Daoy (cell line): ENCODE measurements at regions not wholly inside any gene's neighbourhood (a gene's known extent, or its start where the extent isn't known, plus 50 kb on each side); places are given as distances from the start of the nearest gene placed in this dataset.

Experiments used
- DNase-seq: peaks from one replicate; pipeline ENCODE4 v3.0.0-alpha.2; 2015; ENCODE audit warnings: low read depth

DNA sequence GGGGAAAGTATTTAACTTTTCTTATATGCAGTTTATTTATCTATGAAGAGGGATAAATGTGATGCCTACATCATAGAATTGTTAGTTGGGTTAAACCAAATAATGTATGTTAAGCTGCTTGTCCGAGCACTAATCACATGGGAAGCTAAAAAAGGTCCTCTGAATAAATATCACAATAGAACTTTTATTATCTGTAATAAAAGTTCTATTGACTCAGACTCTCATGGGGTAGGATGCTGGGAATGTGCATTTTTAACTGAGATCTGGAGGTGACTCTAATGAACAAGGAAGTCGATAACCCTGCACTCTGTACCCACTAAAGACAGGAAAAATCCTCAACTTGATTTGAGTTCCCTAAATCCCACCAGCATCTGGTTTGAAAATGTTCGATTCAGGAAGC is 205.9 kb upstream of the IL12B start:
- DNase-seq = no peak

DNA sequence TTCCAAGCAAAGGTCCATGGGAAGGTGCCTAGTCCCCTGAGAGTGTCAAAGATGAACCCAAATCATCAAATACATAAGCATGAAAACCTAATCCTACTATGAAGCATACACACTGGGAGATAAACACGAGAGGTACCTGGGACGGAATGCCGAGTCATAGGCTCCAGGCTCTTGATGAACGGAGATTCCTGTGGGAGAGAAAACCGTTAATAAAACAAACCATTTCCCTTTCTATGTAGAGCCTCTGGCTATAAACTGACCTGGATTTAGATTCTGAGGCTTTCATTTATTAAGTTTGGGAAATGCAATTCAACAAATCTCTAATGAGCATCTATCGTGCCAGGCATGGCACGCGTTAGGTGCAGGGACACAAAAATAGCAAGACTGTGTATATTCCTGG is 206.4 kb upstream of the IL12B start:
- DNase-seq = no peak

DNA sequence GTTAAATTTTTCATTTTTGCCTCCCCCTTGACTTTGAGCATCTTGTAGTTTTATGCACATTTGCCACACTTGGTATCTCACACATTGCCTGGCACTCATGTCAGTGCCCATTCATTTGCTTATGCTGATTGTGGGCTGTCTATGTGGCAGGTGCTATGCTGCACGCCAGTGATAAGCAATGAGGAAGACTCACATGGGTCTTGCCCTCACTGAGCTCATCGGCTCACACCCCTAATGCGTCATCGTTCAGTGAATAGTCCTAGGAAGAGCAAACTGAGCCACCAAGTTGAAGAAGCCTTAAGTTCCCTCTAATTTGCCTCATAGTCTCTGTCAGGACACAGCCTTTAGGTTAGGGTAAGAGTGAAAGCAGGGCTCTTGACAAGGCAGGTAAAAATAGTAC is 209.4 kb upstream of the IL12B start:
- peak; percentile 5 for DNase-seq

DNA sequence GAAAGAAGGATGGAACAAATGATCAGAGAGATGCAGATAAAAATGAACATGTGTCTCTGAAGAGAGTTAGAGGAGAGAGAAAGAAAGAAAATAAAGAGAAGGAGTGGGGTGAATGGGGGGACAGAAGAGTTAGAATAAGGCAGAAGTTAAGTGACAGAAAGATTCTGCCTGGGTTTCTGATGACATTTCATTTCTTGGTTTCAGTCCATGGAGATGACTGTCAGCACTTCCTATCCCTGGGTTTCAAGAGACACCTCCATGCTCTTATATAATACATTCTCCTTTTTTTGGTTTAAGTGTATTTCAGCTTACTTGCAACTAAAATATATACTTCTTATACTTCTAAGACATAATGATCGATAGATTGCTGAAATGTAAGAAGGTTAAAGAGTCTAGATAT is 213.0 kb upstream of the IL12B start:
- DNase-seq = no peak

DNA sequence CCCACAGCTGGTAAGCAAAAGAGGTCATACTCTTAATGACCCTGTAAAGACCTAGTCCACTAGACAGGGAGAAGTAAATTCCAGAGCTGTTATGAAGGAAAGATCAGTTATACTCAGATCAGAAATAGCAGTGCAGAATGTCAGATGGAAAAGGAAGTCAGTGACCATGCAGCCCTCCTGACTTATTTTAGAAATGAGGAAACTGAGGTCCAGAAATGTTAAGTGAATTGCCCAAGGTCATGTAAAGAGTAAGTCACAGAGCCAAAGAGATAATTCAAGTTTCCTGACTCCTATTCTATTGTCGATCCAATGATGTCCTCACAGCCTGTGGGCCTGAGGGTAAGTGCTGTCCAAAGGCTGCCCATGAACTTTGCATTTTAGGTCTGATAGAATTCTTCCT is 214.9 kb upstream of the IL12B start:
- DNase-seq = no peak

DNA sequence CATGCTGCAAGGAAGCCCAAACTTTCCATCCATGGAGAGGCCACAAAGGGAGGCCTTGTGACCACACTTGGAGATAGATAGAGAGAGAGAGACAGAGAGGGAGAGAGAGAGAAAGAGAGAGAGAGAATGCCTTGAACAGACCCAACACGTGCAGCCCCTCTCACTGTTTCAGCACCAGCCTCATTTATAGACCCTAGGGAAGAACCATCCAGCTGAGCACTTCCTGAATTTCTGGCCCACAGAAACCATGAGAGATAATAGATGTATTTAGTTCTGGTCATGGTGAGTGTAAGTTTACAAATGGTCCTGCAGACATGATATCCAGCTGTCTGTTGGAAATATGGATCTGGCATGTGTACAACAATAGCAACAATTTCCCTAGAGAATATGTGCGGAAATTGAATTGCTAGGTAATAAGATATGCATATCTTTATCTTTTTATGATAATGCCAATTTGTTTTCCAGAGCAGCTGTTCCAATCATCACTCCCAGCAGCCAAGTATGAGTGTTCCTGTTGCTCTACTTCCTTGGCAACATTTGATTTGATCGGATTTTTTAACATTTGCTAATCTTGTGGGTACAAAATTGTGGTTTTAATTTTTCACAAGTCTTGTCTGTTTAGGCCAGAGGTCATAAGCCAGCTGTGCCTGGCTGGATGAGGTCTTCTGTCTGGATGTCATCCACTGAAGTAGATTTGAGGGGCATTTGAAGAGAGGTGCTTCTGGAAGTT is 217.3 kb upstream of the IL12B start:
- DNase-seq = no peak

DNA sequence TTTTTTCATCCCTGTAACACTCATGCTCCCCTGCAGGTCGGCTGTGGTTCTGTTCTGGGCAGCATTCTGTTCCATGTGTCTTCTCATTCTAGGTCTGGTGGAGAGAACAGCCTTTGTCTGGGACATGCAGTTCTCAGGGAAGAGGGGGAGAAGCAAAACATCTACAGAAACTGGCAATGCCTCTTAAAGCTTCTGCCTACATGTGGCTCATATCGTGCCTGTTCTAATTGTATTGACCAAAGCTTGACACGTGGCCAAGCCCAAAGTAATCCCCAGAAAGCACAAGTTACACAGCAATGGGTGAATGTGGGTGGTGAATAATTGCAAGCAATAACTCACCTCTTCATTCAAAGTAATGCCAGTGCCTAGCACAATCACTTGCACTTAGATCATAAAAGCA is 218.2 kb upstream of the IL12B start:
- no peak for DNase-seq

DNA sequence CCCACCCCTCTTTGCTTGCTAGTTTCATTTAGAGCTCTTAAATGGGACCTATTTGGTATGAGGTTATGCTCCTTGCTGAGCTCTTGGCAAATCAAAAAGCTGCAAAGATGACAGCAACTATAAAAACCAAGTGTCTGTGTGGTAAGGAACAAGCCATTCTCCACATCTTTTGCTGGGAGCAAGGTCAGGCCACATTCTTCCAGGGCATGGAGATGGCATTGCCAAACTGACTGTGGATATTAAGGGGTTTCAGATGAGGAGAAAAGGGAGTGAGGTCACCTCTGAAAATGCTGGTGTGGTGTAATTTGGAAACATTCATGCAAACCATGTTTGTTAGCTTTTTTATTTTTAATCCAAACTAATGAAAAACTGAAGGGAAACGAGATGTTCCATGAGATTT is 218.8 kb upstream of the IL12B start:
- DNase-seq = no peak

DNA sequence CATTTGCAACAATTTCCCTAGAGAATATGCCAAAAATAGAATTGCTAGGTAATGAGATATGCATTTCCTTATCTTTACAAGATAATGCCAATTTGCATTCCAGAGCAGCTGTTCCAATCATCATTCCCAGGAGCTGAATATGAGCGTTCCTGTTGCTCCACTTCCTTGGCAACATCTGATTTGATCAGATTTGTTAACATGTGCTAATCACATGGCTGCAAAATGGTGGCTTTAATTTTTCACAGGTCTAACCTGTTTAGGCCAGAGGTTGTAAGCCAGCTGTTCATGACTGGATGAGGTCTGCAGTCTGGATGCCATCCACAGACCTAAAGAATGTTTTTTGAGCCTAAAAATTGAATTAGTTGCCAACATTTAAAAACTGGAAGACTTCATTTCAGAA is 220.7 kb upstream of the IL12B start:
- no peak for DNase-seq

DNA sequence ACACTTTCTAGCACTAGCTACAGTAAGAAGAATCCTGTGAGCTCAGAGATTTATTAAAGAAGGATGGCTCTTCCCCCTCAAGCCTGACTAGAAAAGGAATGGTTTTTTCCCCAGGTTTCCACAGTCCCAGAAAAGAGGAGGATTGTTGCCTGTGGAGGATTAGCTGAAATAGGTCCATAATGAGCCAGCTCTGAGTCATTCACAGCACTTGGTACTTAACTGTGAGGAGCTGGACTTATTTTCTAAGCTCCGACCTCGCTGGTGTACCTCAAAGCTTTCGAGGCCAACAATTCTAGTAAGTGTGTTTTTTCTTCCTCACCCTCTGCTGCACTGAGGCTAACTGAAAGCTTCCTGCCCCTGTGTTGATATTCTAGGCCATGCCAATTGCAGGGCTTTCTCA is 222.5 kb upstream of the IL12B start:
- DNase-seq = peak; percentile 55

DNA sequence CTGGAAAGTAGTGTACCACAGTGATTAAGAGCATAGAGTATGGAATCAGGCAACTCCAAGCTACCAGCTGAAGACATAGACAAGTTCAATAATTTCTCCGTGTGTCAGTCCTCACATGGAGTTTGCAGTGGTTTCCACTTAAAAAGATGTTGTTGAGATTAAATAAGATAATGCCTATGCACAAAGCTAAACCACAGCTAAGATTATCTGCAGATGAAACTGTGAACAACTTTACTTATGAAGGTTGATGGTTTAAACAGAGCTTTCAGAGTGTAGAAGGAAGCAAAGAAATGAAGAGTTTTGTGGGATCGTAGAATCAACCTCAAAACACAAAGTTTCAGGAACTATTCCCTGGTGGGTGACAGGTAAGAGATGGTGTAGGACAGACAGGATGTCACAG is 223.5 kb upstream of the IL12B start:
- no peak for DNase-seq

DNA sequence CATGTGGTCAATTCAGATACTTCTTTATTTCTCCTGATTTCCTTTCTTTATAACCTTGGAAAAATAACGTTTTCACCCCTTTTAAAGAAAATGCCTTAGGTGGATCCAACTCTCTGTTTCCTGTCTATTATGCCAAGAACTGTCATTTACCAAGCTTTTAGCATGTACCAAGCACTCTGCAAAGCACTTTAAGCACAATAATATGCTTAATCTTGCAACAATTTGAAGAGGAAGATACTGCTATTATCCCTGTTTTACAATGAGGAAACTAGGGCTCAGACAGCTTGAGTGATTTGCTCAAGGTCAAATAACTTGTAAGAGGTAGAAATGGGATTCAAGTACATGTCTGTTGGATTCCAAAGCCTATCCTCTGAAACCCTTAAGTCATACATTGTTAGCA is 224.8 kb upstream of the IL12B start:
- no peak for DNase-seq

DNA sequence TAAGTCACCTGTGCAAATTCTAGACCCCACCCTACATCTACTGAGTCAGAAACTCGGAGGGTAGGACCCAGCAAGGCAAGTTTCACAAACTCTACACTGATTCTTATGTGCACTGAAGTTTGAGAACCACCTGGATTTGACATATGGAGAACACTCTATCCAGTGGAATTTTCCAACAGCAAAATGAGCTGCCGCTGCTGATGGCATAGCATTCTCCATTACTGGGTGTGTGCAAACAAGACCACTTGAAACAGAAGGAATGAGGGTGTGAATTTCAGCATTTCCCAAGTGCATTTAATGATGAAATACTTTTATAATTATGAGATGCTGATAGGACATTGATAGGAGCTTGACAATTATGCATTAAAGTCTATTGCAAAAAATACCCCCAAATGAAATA is 229.1 kb upstream of the IL12B start:
- DNase-seq = no peak

DNA sequence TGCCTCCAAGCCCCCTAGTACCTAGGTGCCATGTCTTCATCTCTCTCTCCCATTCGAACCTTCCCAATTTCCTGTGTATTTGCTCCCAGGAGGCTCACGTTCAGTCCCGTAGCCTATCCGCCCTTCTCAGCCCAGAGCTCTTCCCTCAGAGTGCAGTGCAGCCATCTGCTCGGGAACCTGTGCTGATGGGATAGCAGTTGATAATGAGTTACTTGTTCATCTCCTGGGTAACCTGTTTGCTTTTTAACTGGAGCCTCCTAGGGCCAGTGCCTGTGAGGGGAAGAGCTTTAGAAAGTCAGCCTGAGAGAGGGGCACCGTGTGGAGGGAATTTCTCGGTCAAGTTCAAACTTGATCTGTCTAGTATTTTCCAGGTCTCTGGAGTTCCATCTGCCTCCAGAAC is 229.8 kb upstream of the IL12B start:
- no peak for DNase-seq

DNA sequence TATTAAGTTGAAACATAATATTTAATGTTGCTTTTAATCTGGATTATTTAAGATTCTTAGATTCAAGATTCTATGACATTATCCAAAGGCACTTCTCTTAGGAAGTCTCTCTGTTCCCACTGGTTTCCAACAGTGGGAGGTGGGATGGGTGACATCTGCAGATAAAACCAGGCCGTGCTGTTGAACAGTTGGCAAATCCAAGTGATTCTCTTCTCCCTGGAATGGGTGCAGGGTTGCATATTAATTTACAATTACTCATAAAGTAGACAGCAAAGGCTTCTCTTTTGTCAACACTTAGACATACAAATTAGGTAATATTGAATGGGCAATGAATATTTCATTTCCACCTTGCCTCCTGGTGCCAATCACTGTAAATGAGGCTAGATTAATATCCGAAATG is 233.7 kb upstream of the IL12B start:
- no peak for DNase-seq

DNA sequence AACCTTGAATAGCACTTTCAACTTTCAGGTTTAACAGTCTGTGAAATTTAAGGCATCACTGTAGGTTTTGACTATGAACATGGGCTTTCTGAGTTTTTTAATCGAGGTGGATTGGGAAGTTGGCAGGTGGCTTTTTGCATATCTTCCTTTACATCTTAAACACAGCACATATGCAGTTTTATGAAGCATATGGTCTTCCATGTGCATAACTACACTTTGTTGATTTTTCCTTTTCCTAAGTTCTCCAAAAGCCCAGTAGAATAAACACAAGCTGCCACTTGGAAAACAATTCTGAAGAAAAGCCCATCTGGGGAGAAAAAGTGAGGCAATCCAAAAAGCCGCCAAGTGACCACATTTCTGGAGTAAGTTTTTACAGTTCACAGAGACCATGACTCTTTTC is 236.5 kb upstream of the IL12B start:
- DNase-seq = no peak

DNA sequence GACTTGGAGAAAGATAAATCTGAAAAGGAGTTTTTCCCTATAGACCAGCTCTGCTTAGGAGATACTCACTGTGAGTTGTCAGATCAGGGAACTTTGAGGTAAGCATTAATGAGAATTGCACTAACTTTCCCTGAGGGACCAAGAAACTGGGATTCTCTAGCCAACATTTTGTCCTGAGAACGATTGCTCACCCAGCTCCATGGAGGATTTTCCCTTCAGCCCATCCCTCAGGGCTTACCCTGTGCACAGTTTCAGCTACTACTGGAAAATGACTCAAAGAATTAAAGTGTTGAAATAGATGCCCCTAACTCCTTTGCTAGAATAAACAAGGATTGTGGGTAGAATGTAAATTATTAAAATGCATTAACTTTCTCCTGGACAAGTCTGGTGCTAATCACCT is 237.2 kb upstream of the IL12B start:
- DNase-seq = no peak

DNA sequence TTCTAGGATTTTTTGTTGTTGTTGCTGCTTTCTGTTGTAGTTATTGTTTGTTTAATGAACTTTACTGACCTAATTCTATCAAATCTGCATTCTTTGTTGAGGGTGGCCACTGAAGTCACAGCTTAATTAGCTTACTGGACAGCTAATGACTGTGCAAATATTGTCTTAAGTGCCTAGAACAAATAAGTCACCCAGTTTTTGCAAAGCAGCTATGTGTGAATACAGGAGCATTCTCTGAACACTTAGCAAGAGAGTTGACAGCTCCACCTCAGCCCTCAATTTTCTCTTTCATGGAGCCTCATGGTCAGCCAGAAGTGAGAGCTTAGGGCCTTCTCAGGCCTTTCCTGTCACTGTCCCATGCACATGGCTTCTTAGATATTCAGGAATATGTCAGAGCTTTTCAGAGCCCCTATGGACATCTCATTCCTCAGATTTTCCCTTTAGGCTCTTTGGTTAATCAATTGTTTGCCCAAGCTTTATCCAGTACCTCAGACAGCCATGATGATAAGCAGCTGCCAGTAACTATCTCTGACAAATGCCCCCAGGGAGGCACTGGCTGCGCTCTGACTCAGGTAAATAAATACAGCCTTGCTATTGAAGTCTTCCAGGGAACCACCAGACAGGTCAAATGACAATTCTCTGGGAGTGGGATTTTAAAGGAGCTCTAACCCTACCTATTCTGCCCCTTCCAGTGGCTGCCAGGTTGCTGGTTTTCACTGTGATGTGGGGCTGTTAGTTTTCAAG is 241.4 kb upstream of the IL12B start:
- peak; percentile 22 for DNase-seq

DNA sequence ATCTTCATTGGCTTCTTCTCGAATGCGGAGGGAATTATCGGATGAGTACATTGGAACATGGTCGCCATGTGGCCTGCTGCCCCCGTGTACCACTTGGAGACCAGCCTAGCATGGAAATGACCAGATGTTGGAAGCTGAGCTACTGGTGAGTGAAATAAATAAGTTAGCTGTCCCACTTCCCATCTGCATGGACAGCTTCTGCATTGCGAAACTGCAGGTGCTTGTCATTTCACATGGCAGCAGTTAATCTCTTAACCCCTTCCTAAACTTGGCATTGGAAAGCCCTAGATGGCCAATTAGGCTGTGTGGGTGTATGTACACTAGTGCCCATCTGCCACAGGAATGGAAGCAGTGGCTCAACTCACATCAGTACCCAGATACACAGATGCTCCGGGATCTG is 246.6 kb upstream of the IL12B start:
- DNase-seq = no peak

DNA sequence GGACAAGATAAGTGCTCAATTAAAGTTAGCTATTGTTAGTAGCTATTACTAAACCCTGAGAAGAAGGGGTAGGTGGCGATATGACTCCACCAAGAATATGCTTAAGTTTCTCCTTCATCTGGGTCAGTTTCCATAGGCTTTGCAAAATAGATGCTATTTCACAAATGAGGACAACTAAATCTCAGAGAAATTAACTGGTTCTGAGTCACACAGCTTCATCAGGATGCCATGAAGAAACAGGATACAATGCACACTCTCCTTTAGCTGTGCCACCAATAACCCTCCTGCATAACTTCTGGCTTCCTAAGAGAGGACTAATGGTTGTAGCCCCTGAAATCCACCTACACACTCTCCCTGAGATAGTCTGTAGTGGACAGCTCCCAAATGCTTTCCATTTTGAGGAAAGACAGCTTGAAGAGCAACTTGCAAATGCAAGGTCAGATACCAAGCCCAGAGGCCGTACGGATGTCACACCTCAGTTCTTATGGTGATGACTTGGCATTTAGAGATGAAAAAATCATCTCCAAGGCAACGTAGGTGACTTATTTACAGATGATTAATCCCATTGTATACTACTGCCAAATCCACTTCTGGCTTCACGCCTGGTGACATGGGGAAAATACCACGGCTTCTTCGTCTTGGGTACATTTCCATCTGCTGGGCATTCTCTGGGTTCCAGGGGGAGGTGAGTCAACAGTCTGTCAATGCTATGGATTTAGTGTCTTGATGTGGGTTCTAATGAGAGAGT is 251.4 kb upstream of the IL12B start:
- peak; percentile 93 for DNase-seq

DNA sequence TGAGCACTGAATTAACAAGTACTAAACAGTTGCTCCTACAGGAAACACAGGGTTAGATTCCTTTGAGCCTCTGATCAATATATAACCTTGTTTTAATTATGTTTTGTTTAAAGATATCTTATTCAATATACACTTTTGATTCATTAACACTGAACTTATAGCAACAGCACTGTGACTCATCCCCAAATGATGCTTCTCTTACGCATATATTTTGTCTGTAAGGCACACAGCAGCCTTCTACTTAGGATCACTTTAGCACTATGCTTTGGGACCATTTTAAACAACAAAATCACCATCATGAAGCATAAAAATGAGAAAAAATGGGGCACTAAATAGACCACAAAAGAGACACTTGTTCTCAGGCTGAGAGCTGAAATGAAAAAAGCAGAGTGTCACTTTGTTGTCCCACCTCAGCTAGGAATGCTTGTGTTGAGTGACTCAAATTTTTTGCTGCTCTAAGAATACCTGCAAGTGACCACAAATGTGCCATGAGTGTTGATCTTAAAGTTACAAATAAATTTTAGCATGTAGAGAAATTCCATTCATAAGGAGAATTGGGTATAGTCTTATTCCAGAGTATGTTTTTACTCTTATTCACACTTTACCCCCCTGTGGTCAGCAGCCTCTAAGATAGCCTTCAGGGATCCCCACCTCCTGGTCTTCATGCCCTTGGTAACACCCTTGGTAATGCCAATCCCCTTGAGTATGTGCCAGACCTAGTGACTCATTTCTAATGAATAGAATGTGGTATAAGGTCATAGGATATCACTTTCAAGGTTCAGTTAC is 252.7 kb upstream of the IL12B start:
- DNase-seq = peak; percentile 65

DNA sequence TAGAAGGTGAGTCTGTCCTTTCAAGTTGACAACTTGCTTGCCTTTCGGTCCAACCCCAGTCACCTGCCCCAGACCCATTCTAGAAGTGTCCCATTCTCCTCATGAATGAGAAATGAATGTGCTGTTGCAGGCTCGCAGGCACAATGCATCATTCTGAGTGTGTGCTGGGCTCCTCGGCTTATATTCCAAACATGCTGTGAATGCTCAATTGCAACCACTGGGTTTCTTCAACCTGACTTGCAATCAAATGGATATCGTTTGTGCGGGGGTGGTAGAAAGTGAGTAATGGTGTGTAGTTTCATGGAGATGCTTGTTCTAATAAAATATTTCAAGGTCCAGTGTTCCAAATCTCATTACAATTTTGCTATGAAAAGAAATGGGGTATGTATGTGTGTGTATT is 256.6 kb upstream of the IL12B start:
- DNase-seq = no peak
